Astrocyte (in vitro differentiated cells and primary cell): ENCODE measurements at regions not wholly inside any gene's neighbourhood (a gene's known extent, or its start where the extent isn't known, plus 50 kb on each side); places are given as distances from the start of the nearest gene placed in this dataset.

ENCODE experiments used
- CTCF ChIP-seq: IDR thresholded peaks from 2 replicates; pipeline ENCODE4 v1.5.1; 2011; ENCODE audit warnings: low read depth, mild to moderate bottlenecking, inconsistent platforms, low read length, moderate library complexity; ENCODE audit not compliant: insufficient read depth
- EZH2 ChIP-seq: IDR thresholded peaks from 2 replicates; pipeline ENCODE4 v1.6.1; 2012; ENCODE audit warnings: mild to moderate bottlenecking, low read length, inconsistent platforms; ENCODE audit not compliant: insufficient read depth

- TF ChIP-seq CTCF (no peak), EZH2 (no peak)
These were observed 317.8 kb upstream of the SLITRK3 start for GRCh38 chr3:165513715-165514701.
